ENCODE measurements at regions not wholly inside any gene's neighbourhood (a gene's known extent, or its start where the extent isn't known, plus 50 kb on each side); places are given as distances from the start of the nearest gene placed in this dataset.

DNA sequence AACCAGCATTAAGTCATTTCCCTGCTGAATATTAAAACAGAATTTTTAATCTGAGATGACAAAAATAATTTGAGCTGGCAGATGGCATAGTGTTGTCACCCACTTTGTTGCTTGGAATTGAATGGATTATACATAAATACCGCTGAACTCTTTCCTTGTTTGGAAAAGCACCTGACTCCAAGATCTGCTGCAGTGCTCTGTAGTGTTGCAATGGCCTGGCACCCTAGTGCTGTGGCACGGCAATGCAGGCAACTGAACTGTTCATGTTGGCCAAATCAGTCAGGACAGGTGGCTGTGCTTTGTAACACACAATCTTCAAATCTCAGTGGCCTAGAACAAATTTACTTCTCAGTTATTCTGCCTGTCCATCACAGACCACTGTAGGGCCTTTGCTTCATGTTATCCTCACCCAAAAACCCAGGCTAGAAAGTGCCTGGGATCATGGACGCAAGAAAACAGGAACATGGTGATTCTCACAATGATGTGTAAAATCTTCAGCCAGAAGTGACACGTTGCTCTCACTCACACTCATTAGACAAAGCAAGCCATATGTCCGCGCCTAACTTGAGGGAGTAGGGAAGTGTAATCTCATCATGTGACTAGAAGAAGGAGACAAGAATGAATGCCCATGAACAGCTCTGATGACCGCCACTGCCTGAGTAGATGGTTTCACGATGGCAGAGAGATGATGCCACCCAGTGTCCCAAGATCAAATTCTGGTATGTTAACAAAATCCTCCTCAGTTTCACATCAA is 191.9 kb upstream of the PUM3 start:
- Histone ChIP-seq H3K27ac (ENCODE audit: extremely low read depth, low read depth, low read length) (no peak overlapping the region), H4K20me1 (replicated peaks; ENCODE audit: control insufficient read depth, insufficient read depth, low read length) (no peaks in the 10 kb centered on the region), H3K79me2 (ENCODE audit: control insufficient read depth, insufficient read depth, low read length) (no peaks in the 10 kb centered on the region), H3K4me3 (no peak overlapping the region), H2AFZ (ENCODE audit: low read depth, low read length) (no peak overlapping the region), H3K36me3 (ENCODE audit: control insufficient read depth, insufficient read depth, low read length) (no peaks in the 10 kb centered on the region), H3K4me1 (replicated peaks in 1 of 2; ENCODE audit: control insufficient read depth in 2 of 2, insufficient read depth in 2 of 2, low read length in 2 of 2) (no peaks in the 10 kb centered on the region), H3K9me1 (ENCODE audit: control insufficient read depth, insufficient read depth, low read length) (no peaks in the 10 kb centered on the region), H3K9me3 (replicated peaks; ENCODE audit: control insufficient read depth, insufficient read depth, low read depth, low read length) (no peaks in the 10 kb centered on the region), H3K9ac (ENCODE audit: insufficient read depth in 1 of 2, low read depth in 2 of 2, low read length in 2 of 2) (no peak overlapping the region), H3K4me2 (ENCODE audit: insufficient read depth, low read length) (no peak overlapping the region), H3K27me3 (ENCODE audit: control insufficient read depth in 2 of 2, insufficient read depth in 2 of 2, low read length in 2 of 2) (no peaks in the 10 kb centered on the region)
- BruUV-seq (replicated peaks): no TSS peak
- DNase-seq (ENCODE audit: extremely low read depth in 1 of 4, low spot score in 3 of 4) (no peak), FAIRE-seq (no peak), ATAC-seq (no peak)
- ChIA-PET POLR2A (no interaction called here), CTCF (ENCODE audit: low intra/inter-chr PET ratio) (no interaction called here)
- 0% methylated on average over 6 of the region's 8 CpGs for WGBS (ENCODE audit: insufficient coverage, low coverage, missing lambda C conversion rate)
- in situ Hi-C loops (cut with MboI) (no loop called here), intact Hi-C loops (cut with micrococcal nuclease) (no loop called here)
- no peak for TF ChIP-seq ZNF584 (CRISPR knock-in tag; IDR thresholded peaks at IDR 0.05; ENCODE audit: low read depth)
- TF ChIP-seq, protein P1, sequence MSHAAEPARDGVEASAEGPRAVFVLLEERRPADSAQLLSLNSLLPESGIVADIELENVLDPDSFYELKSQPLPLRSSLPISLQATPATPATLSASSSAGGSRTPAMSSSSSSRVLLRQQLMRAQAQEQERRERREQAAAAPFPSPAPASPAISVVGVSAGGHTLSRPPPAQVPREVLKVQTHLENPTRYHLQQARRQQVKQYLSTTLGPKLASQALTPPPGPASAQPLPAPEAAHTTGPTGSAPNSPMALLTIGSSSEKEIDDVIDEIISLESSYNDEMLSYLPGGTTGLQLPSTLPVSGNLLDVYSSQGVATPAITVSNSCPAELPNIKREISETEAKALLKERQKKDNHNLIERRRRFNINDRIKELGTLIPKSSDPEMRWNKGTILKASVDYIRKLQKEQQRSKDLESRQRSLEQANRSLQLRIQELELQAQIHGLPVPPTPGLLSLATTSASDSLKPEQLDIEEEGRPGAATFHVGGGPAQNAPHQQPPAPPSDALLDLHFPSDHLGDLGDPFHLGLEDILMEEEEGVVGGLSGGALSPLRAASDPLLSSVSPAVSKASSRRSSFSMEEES (CRISPR knock-in tag; IDR thresholded peaks at IDR 0.05): peak; percentile 23; the same call in 1 of the 2 replicates

DNA sequence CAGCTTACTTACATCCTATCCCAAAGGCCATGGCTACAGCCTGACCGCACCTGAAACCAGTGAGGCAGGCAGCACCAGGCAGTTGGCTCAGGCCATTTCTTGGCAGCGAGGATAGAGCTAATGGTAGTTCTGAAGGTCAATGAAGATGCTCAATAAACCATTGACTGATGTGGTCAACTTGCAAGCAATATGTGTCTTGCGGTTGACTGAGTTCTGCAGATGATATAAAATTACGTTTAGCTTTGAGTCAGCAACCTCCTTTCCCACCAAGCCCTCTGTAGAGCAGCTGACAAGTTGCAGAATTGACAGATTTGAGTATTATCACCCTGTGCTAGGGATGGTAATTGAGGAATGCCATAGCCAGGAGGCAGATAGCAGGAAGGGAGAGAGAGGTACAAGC is 189.0 kb upstream of the PUM3 start:
- BruUV-seq (replicated peaks): no TSS peak
- TF ChIP-seq WHSC1 (IDR thresholded peaks at IDR 0.05; ENCODE audit: low read length) (no peak), ZBTB33 (CRISPR knock-in tag; IDR thresholded peaks at IDR 0.05) (no peak), ZNF3 (CRISPR knock-in tag; IDR thresholded peaks at IDR 0.05) (no peak)
- in situ Hi-C loops (cut with MboI): no loop called here
- H3K4me3 ChIP-seq: no peak overlapping the region
- POLR2A ChIA-PET: no interaction called here
- WGBS (ENCODE audit: insufficient coverage, low coverage, missing lambda C conversion rate): 0% methylated on average over 4 of the region's 4 CpGs
- no peaks in the 10 kb centered on the region for H3K4me1 ChIP-seq (replicated peaks in 1 of 2; ENCODE audit: control insufficient read depth in 2 of 2, insufficient read depth in 2 of 2, low read length in 2 of 2)
- no peaks in the 10 kb centered on the region for H3K9me3 ChIP-seq (replicated peaks; ENCODE audit: control insufficient read depth, insufficient read depth, low read depth, low read length)
- intact Hi-C loops (cut with micrococcal nuclease): no loop called here
- CTCF ChIA-PET (ENCODE audit: low intra/inter-chr PET ratio): no interaction called here
- FAIRE-seq: no peak
- no peak overlapping the region for H3K4me2 ChIP-seq (ENCODE audit: insufficient read depth, low read length)
- H3K27me3 ChIP-seq (ENCODE audit: control insufficient read depth in 2 of 2, insufficient read depth in 2 of 2, low read length in 2 of 2): no peaks in the 10 kb centered on the region
- H3K27ac ChIP-seq (ENCODE audit: extremely low read depth, low read depth, low read length): no peak overlapping the region
- H3K79me2 ChIP-seq (ENCODE audit: control insufficient read depth, insufficient read depth, low read length): no peaks in the 10 kb centered on the region
- no peaks in the 10 kb centered on the region for H3K36me3 ChIP-seq (ENCODE audit: control insufficient read depth, insufficient read depth, low read length)
- no peak overlapping the region for H2AFZ ChIP-seq (ENCODE audit: low read depth, low read length)
- no peaks in the 10 kb centered on the region for H3K9me1 ChIP-seq (ENCODE audit: control insufficient read depth, insufficient read depth, low read length)
- H4K20me1 ChIP-seq (replicated peaks; ENCODE audit: control insufficient read depth, insufficient read depth, low read length): no peaks in the 10 kb centered on the region
- no peak for ATAC-seq
- no peak overlapping the region for H3K9ac ChIP-seq (ENCODE audit: insufficient read depth in 1 of 2, low read depth in 2 of 2, low read length in 2 of 2)
- DNase-seq (ENCODE audit: extremely low read depth in 1 of 4, low spot score in 3 of 4): no peak

Measured in K562 (cell line).